ENCODE measurements at regions not wholly inside any gene's neighbourhood (a gene's known extent, or its start where the extent isn't known, plus 50 kb on each side); places are given as distances from the start of the nearest gene placed in this dataset.

DNA sequence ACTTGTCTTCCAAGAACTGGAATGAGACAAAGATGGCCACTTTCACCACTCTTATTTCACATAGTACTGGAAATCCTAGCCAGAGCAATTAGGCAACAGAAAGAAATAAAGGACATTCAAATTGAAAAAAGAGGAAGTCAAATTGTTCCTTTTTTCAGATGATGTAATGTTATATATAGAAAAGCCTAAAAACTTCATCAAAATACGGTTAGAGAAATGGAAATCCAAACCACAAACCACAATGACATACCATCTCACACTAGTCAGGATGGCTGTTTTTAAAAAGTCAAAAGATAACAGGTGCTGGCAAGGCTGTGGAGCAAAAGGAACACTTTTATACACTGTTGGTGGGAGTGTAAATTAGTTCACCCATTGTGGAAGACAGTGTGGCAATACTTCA is 113.3 kb upstream of the SPRY2 start:
- no peak for DNase-seq

GRCh38 chr13:80452279-80452678 is 111.4 kb upstream of the SPRY2 start:
- no peak for DNase-seq

GRCh38 chr13:80451641-80452040 is 110.7 kb upstream of the SPRY2 start:
- no peak for DNase-seq

- DNase-seq: no peak
Measured at GRCh38 chr13:80450386-80450785, 109.5 kb upstream of the SPRY2 start.

DNA sequence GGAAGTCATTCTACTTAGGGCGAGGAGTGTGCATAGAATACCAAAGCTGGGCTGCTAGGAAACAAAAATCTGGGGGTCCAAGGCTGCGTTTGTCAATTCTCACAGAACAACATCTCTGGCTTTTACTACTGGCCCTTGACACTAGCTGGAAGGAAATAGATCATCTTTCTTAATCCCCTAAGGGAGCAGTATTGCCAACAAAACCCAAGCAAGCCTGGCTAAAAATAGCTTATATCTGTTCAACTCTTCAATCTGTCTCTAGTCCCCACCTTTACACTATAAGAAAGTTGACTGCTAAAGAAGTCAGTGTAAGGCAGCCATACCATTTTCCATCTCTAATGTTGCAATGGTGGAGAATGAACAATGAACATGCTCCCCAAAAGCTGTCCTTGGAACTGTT is 107.8 kb upstream of the SPRY2 start:
- DNase-seq: no peak

DNA sequence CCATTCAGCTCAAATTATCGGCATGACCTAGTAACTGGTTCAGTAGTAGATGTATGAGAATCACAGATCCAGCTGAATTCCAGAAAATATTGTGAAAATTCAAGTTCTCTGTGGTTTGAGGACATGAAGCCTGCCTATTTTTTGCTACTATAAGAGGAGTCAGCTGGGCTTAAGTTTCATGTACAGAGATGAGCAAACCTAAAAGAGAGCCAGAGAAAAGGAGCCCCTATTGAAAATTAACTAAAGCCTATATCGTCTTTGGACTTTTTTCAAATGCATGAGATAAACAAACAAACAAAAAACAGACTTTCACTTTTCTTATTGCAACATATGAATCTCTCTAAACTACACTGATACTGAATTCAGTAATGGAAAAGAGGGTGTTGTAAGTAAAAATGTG is 106.8 kb upstream of the SPRY2 start:
- no peak for DNase-seq

DNA sequence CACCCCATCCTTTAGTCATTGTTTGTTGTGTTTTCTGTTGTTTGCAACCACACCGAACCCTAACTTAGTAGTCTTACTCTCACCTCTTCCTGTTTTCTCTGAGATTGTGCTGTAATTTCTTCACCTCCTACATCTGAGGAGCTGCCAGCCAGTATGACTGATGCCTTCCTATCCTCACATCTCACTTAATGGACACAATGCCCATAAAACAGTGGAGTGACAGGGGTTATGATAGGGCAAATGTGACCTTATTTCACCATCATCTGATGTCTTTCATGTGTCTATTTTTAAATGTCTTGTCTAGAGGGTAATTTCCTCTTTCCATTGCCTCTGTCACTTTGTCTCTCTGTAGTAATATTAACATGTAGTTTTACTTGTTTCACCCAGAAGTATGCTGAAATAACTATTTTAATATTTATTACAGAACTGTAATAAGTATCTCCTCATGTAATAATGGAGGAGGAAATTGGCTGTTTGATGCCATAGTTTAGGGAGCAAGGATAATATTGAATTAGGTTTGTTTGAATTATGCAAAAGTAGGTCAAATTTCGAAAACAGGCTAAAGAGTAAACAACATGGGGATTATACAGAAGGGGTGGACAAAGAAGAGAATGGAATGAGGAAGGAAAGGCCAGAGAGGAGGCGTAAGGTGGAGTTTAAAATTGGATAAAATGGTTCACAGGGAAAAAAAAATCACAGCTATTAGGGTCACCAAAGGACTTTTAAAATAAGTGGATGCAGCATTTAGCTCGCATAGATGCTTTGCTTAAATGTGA is 103.5 kb upstream of the SPRY2 start:
- DNase-seq: no peak

GRCh38 chr13:80442609-80443008 is 101.7 kb upstream of the SPRY2 start:
- DNase-seq: no peak

DNA sequence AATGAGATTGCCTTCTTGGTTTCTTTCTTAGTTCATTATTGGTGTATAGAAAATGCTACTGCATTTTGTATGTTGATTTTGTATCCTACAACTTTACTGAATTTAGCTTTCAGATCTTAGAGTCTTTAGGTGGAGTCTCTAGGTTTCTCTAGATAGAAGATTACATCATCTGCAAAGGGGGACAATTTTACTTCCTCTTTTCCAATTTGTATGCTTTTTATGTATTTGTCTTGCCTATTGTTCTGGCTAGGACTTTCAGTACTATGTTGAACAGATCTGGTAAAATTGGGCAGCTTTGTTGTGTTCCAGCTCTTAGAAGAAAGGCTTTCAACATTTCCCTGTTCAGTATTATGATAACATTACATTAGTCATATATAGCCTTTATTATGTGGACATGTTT is 101.0 kb upstream of the SPRY2 start:
- no peak for DNase-seq

GRCh38 chr13:80438521-80438920 is 97.6 kb upstream of the SPRY2 start:
- DNase-seq: no peak

- no peak for DNase-seq
Measured at GRCh38 chr13:80437231-80437630, 96.3 kb upstream of the SPRY2 start.

- no peak for DNase-seq
Measured at GRCh38 chr13:80436571-80437169, 95.7 kb upstream of the SPRY2 start.

- no peak for DNase-seq
Measured at GRCh38 chr13:80430561-80430960, 89.6 kb upstream of the SPRY2 start.

GRCh38 chr13:80428349-80429096 is 87.6 kb upstream of the SPRY2 start:
- no peak for DNase-seq

DNA sequence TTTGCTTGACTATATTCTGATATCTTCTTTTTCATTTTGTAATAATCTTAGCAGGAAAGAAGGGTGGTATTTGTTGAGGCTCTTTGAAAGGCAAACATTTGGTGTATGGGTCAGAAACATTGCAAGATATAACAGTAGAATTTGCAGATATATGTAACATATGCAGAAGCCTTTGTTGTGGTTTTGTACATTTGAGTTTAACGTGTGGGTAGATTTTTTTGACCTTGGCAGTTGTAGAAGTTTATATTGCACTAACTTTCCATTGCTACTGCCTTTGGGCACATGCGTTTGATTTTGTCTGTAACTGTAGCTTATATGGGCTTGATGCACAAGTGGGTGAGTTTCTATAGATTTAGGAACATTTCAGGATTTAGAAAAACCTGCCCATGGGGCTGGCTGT is 78.5 kb upstream of the SPRY2 start:
- DNase-seq: no peak

DNA sequence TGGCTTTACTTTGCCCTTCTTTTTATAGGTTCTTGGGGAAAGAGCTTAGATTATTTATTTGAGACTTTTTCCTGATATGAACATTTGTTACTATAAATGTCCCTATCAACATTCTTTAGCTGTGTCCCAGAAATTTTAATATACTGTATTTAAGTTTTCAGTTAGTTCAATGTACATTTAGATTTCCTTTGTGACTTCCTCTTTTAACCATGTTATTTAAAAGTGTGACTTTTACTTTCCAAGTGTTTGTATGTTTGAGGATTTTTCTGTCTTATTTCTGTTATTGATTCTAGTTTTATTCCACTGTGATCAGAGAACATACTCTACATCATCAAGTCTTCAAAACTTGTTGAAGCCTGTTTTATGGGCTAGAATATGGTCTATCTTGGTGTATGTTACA is 72.7 kb upstream of the SPRY2 start:
- DNase-seq: no peak

GRCh38 chr13:80408270-80408669 is 67.3 kb upstream of the SPRY2 start:
- DNase-seq: no peak

DNA sequence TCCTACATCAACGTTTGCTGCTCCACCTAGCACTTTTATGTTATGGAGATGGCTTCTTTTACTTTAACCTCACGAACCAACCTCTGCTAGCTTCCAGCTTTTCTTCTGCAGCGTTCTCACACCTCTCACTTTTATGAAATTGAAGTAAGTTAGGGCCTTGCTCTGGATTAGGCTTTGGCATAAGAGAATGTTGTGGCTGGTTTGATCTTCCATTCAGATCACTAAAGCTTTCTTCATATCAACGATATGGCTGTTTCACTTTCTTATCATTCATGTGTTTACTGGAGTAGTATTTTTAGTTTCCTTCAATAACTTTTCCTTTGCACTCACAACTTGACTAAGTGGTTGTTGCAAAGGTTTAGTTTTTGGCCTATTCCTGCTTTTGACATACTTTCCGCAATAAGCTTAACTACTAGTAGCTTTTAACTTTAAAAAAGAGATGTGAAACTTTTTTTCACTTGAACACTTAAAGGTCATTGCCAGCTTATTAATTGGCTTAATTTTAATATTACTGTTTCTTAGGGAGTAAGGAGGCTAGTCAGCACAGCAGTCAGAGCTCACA is 60.0 kb upstream of the SPRY2 start:
- no peak for DNase-seq

- DNase-seq: no peak
Measured at GRCh38 chr13:80400164-80400864, 59.4 kb upstream of the SPRY2 start.

GRCh38 chr13:80399340-80400163 is 58.6 kb upstream of the SPRY2 start:
- no peak for DNase-seq
